OCI-LY3 (cell line): ENCODE measurements at regions not wholly inside any gene's neighbourhood (a gene's known extent, or its start where the extent isn't known, plus 50 kb on each side); places are given as distances from the start of the nearest gene placed in this dataset.

Experiments
- EZH2phosphoT487 ChIP-seq: fragments of 200-600 bp; shearing (Covaris generic); IDR thresholded peaks from 2 replicates; pipeline ENCODE4 v1.6.1; 2018; ENCODE audit warnings: antibody characterized with exemption, mixed run types, low read depth
- TF ChIP-seq, protein P1 (sequence below): fragments of 200-600, 300-600 bp; sonication (generic); IDR thresholded peaks from 2 replicates; pipeline ENCODE4 v1.5.1; 2014; ENCODE audit warnings: antibody characterized with exemption, low read length, low read depth

GRCh38 chr9:21682381-21682780 is 120.1 kb upstream of the MTAP start:
- TF ChIP-seq, protein P1, sequence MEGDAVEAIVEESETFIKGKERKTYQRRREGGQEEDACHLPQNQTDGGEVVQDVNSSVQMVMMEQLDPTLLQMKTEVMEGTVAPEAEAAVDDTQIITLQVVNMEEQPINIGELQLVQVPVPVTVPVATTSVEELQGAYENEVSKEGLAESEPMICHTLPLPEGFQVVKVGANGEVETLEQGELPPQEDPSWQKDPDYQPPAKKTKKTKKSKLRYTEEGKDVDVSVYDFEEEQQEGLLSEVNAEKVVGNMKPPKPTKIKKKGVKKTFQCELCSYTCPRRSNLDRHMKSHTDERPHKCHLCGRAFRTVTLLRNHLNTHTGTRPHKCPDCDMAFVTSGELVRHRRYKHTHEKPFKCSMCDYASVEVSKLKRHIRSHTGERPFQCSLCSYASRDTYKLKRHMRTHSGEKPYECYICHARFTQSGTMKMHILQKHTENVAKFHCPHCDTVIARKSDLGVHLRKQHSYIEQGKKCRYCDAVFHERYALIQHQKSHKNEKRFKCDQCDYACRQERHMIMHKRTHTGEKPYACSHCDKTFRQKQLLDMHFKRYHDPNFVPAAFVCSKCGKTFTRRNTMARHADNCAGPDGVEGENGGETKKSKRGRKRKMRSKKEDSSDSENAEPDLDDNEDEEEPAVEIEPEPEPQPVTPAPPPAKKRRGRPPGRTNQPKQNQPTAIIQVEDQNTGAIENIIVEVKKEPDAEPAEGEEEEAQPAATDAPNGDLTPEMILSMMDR: no peak
- TF ChIP-seq EZH2phosphoT487: no peak
